Spleen (tissue), 11 donors: ENCODE measurements at regions not wholly inside any gene's neighbourhood (a gene's known extent, or its start where the extent isn't known, plus 50 kb on each side); places are given as distances from the start of the nearest gene placed in this dataset.

Source experiments
- DNase-seq: peaks from one replicate; pipeline ENCODE4 v3.0.0-alpha.2; 2020
- H3K27ac ChIP-seq, 8 donors: fragments of 200-600 bp; sonication (generic) in 7 of 8; 1 replicate in 4 of 8; 2 replicates in 4 of 8; pipeline versions ENCODE4 v1.5.0 to v1.8.0; 2016 to 2021; ENCODE audit warnings: inconsistent platforms in 4 of 8, mild to moderate bottlenecking in 4 of 8, moderate library complexity in 1 of 8
- H3K27me3 ChIP-seq, 7 donors: fragments of 200-600 bp; sonication (generic) in 6 of 7; replicated peaks in 1 of 7; 1 replicate in 4 of 7; 2 replicates in 3 of 7; pipeline versions ENCODE4 v1.5.0 to v1.8.0; 2016 to 2021; ENCODE audit warnings: inconsistent platforms in 3 of 7, mild to moderate bottlenecking in 1 of 7
- H3K36me3 ChIP-seq, 6 donors: fragments of 200-600 bp; sonication (generic) in 5 of 6; 1 replicate in 4 of 6; 2 replicates in 2 of 6; pipeline versions ENCODE4 v1.5.0 to v1.8.0; 2016 to 2021; ENCODE audit warnings: inconsistent platforms in 2 of 6
- H3K4me1 ChIP-seq, 6 donors: fragments of 200-600 bp; sonication (generic) in 5 of 6; 1 replicate in 3 of 6; 2 replicates in 3 of 6; pipeline versions ENCODE4 v1.5.0 to v1.8.0; 2016 to 2021; ENCODE audit warnings: inconsistent platforms in 3 of 6
- H3K4me3 ChIP-seq, 8 donors: fragments of 200-600 bp; sonication (generic) in 7 of 8; 1 replicate in 4 of 8; 2 replicates in 4 of 8; pipeline versions ENCODE4 v1.5.0 to v1.8.0; 2016 to 2021; ENCODE audit warnings: inconsistent platforms in 4 of 8, mild to moderate bottlenecking in 4 of 8, moderate library complexity in 2 of 8
- H3K9me3 ChIP-seq, 8 donors: fragments of 200-600 bp; sonication (generic) in 7 of 8; 1 replicate in 4 of 8; 2 replicates in 4 of 8; pipeline versions ENCODE4 v1.5.0 to v1.8.0; 2016 to 2021; ENCODE audit warnings: inconsistent platforms in 4 of 8
- CTCF ChIP-seq, 11 experiments: fragments of 200-600 bp in 7 of 11; fragments of 450-650 bp in 4 of 11; sonication (generic) in 4 of 11; IDR thresholded peaks in 8 of 11; conservative IDR thresholded peaks in 3 of 11; 1 replicate in 7 of 11; 2 replicates in 4 of 11; pipeline versions ENCODE4 v1.4.0 to v1.8.0; 2016 to 2021; ENCODE audit warnings: antibody characterized with exemption in 11 of 11, inconsistent platforms in 4 of 11, mild to moderate bottlenecking in 1 of 11
- POLR2A ChIP-seq, 3 donors: fragments of 450-650 bp; IDR thresholded peaks; one replicate each; pipeline ENCODE4 v1.5.1; 2017; ENCODE audit warnings: antibody characterized with exemption in 3 of 3, mild to moderate bottlenecking in 1 of 3
- POLR2AphosphoS5 ChIP-seq, 3 donors: sonication (generic); formaldehyde crosslinking; IDR thresholded peaks; one replicate each; pipeline ENCODE4 v1.5.1; 2017; ENCODE audit warnings: antibody characterized with exemption in 3 of 3
- WGBS, 5 donors: extraction: QIAGEN DNeasy Blood & Tissue Kit in 3 of 5; methylation state at CpG; one replicate each; pipeline versions ENCODE4 v1.1.5 to v1.1.7; 2013 to 2018; 5-methylcytosine and 5-hydroxymethylcytosine counted together
- intact Hi-C: fragments of 100-400 bp; cut with DNase I; formaldehyde crosslinking; loops from one replicate; pipeline ENCODE4 v1.15.0; 2023; ENCODE audit warnings: low total_unique reads
- donor health status: healthy with polysubstance abuse.
- donor health status: DM: no; HTN: no; CAD: no; lungs with moderate emphysema.
- donor health status: DM: no; HTN: no; CAD: no.
- donor health status: Bipolar disorder and iron deficiency.
- donor health status: healthy.
- donor health status: DM: no; HTN: no; CAD: no.
- donor health status: DM: yes; HTN: yes; CAD: no.

GRCh38 chr18:75742516-75742915 is 315.0 kb upstream of the SMIM21 start:
- DNase-seq: no peak
- Histone ChIP-seq H3K9me3 (peaks cover 0 to 4% (median 0%) of the 10 kb centered on the region in 8 donors), H3K27ac (no peak overlapping the region), H3K27me3 (no peaks in the 10 kb centered on the region), H3K4me1 (no peaks in the 10 kb centered on the region), H3K36me3 (no peaks in the 10 kb centered on the region), H3K4me3 (no peak overlapping the region)
- intact Hi-C loops: no loop called here
- WGBS, 5 donors: 59 to 79% (median 71%) methylated on average over 4 of the region's 4 CpGs
- TF ChIP-seq POLR2AphosphoS5 (IDR thresholded peaks at IDR 0.05) (no peak), POLR2A (IDR thresholded peaks at IDR 0.05) (no peak), CTCF (IDR thresholded peaks at IDR 0.05 in 8 of 11, conservative IDR thresholded peaks at IDR 0.05 in 3 of 11) (no peak)

- TF ChIP-seq POLR2AphosphoS5 (IDR thresholded peaks at IDR 0.05) (no peak), POLR2A (IDR thresholded peaks at IDR 0.05) (no peak), CTCF (IDR thresholded peaks at IDR 0.05 in 8 of 11, conservative IDR thresholded peaks at IDR 0.05 in 3 of 11) (no peak)
- Histone ChIP-seq H3K4me1 (no peaks in the 10 kb centered on the region), H3K9me3 (peaks cover 0 to 27% (median 19%) of the 10 kb centered on the region in 8 donors), H3K4me3 (no peak overlapping the region), H3K36me3 (no peaks in the 10 kb centered on the region), H3K27me3 (no peaks in the 10 kb centered on the region), H3K27ac (no peak overlapping the region)
- no peak for DNase-seq
- intact Hi-C loops: no loop called here
- WGBS, 5 donors: 63 to 78% (median 72%) methylated on average over 7 of the region's 7 CpGs
These were observed 312.2 kb upstream of the SMIM21 start for GRCh38 chr18:75739682-75740081.

GRCh38 chr18:75735291-75735690 is 307.8 kb upstream of the SMIM21 start:
- Histone ChIP-seq H3K4me3 (no peak overlapping the region), H3K36me3 (no peaks in the 10 kb centered on the region), H3K4me1 (no peaks in the 10 kb centered on the region), H3K9me3 (peaks cover 0 to 27% (median 19%) of the 10 kb centered on the region in 8 donors), H3K27me3 (no peaks in the 10 kb centered on the region), H3K27ac (no peak overlapping the region)
- intact Hi-C loops: no loop called here
- no peak for DNase-seq
- WGBS, 5 donors: 87 to 96% (median 93%) methylated on average over 2 of the region's 2 CpGs
- no peak for TF ChIP-seq POLR2A (IDR thresholded peaks at IDR 0.05)
- TF ChIP-seq CTCF (IDR thresholded peaks at IDR 0.05 in 8 of 11, conservative IDR thresholded peaks at IDR 0.05 in 3 of 11): no peak
- TF ChIP-seq POLR2AphosphoS5 (IDR thresholded peaks at IDR 0.05): no peak

- Histone ChIP-seq H3K27ac (no peak overlapping the region), H3K9me3 (peaks cover 0 to 1% (median under 1%) of the 10 kb centered on the region in 8 donors), H3K36me3 (no peaks in the 10 kb centered on the region), H3K27me3 (peaks cover 0 to 13% (median 0%) of the 10 kb centered on the region in 7 donors), H3K4me1 (no peaks in the 10 kb centered on the region), H3K4me3 (no peak overlapping the region)
- no peak for DNase-seq
- TF ChIP-seq POLR2A (IDR thresholded peaks at IDR 0.05) (no peak), POLR2AphosphoS5 (IDR thresholded peaks at IDR 0.05) (no peak), CTCF (IDR thresholded peaks at IDR 0.05 in 8 of 11, conservative IDR thresholded peaks at IDR 0.05 in 3 of 11) (no peak)
- intact Hi-C loops: no loop called here
- WGBS, 5 donors: 49 to 61% (median 53%) methylated on average over 5 of the region's 5 CpGs
These were observed 302.7 kb upstream of the SMIM21 start for GRCh38 chr18:75730249-75730648.
